ENCODE measurements at regions not wholly inside any gene's neighbourhood (a gene's known extent, or its start where the extent isn't known, plus 50 kb on each side); places are given as distances from the start of the nearest gene placed in this dataset.

DNA sequence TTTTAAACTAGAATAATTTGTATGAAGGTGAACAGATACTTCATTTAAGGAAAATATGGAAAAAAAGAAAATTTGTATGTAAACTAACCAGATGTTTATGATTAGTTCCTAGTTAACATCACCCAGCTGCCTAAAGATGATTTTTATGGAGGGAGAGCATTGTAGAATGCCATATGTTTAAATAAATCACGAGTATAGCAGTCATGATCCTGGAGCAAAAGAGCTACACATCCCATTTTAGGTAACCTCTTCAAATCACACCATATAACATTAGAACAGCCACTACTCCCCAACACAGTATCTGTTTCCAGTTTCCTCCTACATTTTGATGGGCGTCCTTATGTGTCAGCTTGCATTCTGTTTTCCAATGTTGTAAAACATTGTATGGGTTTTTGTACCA, 571.9 kb upstream of the FAM241A start:
- TF ChIP-seq, protein P1, sequence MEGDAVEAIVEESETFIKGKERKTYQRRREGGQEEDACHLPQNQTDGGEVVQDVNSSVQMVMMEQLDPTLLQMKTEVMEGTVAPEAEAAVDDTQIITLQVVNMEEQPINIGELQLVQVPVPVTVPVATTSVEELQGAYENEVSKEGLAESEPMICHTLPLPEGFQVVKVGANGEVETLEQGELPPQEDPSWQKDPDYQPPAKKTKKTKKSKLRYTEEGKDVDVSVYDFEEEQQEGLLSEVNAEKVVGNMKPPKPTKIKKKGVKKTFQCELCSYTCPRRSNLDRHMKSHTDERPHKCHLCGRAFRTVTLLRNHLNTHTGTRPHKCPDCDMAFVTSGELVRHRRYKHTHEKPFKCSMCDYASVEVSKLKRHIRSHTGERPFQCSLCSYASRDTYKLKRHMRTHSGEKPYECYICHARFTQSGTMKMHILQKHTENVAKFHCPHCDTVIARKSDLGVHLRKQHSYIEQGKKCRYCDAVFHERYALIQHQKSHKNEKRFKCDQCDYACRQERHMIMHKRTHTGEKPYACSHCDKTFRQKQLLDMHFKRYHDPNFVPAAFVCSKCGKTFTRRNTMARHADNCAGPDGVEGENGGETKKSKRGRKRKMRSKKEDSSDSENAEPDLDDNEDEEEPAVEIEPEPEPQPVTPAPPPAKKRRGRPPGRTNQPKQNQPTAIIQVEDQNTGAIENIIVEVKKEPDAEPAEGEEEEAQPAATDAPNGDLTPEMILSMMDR (IDR thresholded peaks at IDR 0.05), result no peak
- no peak for TF ChIP-seq POLR2A (IDR thresholded peaks at IDR 0.05)
- no peak for TF ChIP-seq POLR2AphosphoS5 (IDR thresholded peaks at IDR 0.05)
